ENCODE measurements at regions not wholly inside any gene's neighbourhood (a gene's known extent, or its start where the extent isn't known, plus 50 kb on each side); places are given as distances from the start of the nearest gene placed in this dataset.

DNA sequence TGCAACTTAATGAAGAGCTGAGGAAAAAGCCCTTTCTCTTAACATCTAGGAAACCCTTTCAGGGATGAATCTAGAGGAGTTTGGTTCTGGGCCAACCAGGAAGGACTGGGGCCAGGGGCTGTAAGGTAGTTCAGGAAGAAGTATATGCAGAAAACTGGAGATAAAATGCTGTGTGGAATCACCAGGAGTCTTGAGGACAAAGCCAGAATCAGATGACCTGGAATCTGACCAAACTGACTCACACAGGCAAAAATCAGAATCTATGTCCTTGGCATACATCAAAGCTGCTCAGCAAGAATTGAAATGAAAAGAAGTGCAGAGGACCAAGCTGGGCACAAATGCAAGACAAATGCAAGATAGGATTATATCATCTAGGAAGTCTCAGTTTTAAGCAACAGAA lies 59.4 kb upstream of the ATP2C1 start:
- no peaks in the 10 kb centered on the region for H3K27me3 Mint-ChIP-seq (ENCODE audit: low read depth)
- TF ChIP-seq NR2C2 (CRISPR knock-in tag; IDR thresholded peaks at IDR 0.05) (no peak), ZNF423 (CRISPR knock-in tag; IDR thresholded peaks at IDR 0.05) (no peak)
- TF ChIP-seq, protein P1, sequence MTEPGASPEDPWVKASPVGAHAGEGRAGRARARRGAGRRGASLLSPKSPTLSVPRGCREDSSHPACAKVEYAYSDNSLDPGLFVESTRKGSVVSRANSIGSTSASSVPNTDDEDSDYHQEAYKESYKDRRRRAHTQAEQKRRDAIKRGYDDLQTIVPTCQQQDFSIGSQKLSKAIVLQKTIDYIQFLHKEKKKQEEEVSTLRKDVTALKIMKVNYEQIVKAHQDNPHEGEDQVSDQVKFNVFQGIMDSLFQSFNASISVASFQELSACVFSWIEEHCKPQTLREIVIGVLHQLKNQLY (CRISPR knock-in tag; IDR thresholded peaks at IDR 0.05): no peak
- TF ChIP-seq, protein P2, sequence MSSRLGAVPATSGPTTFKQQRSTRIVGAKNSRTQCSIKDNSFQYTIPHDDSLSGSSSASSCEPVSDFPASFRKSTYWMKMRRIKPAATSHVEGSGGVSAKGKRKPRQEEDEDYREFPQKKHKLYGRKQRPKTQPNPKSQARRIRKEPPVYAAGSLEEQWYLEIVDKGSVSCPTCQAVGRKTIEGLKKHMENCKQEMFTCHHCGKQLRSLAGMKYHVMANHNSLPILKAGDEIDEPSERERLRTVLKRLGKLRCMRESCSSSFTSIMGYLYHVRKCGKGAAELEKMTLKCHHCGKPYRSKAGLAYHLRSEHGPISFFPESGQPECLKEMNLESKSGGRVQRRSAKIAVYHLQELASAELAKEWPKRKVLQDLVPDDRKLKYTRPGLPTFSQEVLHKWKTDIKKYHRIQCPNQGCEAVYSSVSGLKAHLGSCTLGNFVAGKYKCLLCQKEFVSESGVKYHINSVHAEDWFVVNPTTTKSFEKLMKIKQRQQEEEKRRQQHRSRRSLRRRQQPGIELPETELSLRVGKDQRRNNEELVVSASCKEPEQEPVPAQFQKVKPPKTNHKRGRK (CRISPR knock-in tag; IDR thresholded peaks at IDR 0.05; ENCODE audit: borderline replicate concordance): no peak
- TF ChIP-seq, protein P3, sequence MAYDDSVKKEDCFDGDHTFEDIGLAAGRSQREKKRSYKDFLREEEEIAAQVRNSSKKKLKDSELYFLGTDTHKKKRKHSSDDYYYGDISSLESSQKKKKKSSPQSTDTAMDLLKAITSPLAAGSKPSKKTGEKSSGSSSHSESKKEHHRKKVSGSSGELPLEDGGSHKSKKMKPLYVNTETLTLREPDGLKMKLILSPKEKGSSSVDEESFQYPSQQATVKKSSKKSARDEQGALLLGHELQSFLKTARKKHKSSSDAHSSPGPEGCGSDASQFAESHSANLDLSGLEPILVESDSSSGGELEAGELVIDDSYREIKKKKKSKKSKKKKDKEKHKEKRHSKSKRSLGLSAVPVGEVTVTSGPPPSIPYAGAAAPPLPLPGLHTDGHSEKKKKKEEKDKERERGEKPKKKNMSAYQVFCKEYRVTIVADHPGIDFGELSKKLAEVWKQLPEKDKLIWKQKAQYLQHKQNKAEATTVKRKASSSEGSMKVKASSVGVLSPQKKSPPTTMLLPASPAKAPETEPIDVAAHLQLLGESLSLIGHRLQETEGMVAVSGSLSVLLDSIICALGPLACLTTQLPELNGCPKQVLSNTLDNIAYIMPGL (CRISPR knock-in tag; IDR thresholded peaks at IDR 0.05): no peak
- TF ChIP-seq, protein P4, sequence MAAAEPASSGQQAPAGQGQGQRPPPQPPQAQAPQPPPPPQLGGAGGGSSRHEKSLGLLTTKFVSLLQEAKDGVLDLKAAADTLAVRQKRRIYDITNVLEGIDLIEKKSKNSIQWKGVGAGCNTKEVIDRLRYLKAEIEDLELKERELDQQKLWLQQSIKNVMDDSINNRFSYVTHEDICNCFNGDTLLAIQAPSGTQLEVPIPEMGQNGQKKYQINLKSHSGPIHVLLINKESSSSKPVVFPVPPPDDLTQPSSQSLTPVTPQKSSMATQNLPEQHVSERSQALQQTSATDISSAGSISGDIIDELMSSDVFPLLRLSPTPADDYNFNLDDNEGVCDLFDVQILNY (CRISPR knock-in tag; IDR thresholded peaks at IDR 0.05): no peak
- DNase-seq (ENCODE audit: low spot score) (no peak), ATAC-seq (no peak)
- peaks cover 58% of the 10 kb centered on the region for H3K4me1 Mint-ChIP-seq
- CTCF ChIA-PET: no interaction called here
- H3K9me3 Mint-ChIP-seq: no peaks in the 10 kb centered on the region
- no peak overlapping the region for H3K27ac Mint-ChIP-seq
- no peak overlapping the region for H3K4me3 Mint-ChIP-seq
- no peaks in the 10 kb centered on the region for H3K36me3 Mint-ChIP-seq
- POLR2A ChIA-PET: no interaction called here

DNA sequence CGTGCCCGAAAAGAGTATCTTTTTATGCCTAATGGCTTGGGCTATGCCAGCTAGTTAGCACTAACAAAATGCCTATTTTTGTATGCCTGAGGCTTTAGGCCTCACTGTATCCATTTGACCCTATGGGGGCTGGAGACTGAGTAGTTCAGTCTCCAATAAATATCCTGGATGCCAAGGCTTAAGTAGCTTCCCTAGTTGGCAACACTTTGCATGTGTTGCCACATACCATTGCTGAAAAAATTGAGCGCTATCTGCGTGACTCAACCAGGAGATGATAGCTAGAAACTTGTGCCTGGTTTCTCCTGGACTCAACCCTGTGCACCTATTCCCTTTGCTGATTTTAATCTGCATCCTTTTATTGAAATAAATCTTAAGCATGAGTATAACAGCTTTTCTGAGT lies 58.4 kb upstream of the ATP2C1 start:
- ATAC-seq: no peak
- no peaks in the 10 kb centered on the region for H3K9me3 Mint-ChIP-seq
- H3K27me3 Mint-ChIP-seq (ENCODE audit: low read depth): no peaks in the 10 kb centered on the region
- H3K27ac Mint-ChIP-seq: no peak overlapping the region
- ChIA-PET POLR2A (no interaction called here), CTCF (no interaction called here)
- no peaks in the 10 kb centered on the region for H3K36me3 Mint-ChIP-seq
- no peak overlapping the region for H3K4me3 Mint-ChIP-seq
- TF ChIP-seq, protein P5, sequence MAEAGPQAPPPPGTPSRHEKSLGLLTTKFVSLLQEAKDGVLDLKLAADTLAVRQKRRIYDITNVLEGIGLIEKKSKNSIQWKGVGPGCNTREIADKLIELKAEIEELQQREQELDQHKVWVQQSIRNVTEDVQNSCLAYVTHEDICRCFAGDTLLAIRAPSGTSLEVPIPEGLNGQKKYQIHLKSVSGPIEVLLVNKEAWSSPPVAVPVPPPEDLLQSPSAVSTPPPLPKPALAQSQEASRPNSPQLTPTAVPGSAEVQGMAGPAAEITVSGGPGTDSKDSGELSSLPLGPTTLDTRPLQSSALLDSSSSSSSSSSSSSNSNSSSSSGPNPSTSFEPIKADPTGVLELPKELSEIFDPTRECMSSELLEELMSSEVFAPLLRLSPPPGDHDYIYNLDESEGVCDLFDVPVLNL (CRISPR knock-in tag; IDR thresholded peaks at IDR 0.05; ENCODE audit: borderline replicate concordance, low read depth): no peak
- TF ChIP-seq, protein P6, sequence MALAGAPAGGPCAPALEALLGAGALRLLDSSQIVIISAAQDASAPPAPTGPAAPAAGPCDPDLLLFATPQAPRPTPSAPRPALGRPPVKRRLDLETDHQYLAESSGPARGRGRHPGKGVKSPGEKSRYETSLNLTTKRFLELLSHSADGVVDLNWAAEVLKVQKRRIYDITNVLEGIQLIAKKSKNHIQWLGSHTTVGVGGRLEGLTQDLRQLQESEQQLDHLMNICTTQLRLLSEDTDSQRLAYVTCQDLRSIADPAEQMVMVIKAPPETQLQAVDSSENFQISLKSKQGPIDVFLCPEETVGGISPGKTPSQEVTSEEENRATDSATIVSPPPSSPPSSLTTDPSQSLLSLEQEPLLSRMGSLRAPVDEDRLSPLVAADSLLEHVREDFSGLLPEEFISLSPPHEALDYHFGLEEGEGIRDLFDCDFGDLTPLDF (CRISPR knock-in tag; IDR thresholded peaks at IDR 0.05): no peak
- TF ChIP-seq, protein P1 (CRISPR knock-in tag; IDR thresholded peaks at IDR 0.05): no peak
- TF ChIP-seq GRHL2 (CRISPR knock-in tag; IDR thresholded peaks at IDR 0.05; ENCODE audit: insufficient replicate concordance, severe bottlenecking): no peak
- no peak for TF ChIP-seq SMAD3 (CRISPR knock-in tag; IDR thresholded peaks at IDR 0.05; ENCODE audit: borderline replicate concordance)
- no peak for TF ChIP-seq ZNF396 (CRISPR knock-in tag; IDR thresholded peaks at IDR 0.05; ENCODE audit: borderline replicate concordance)
- no peak for TF ChIP-seq KAT7 (CRISPR knock-in tag; IDR thresholded peaks at IDR 0.05; ENCODE audit: borderline replicate concordance)
- TF ChIP-seq TEAD1 (CRISPR knock-in tag; IDR thresholded peaks at IDR 0.05): no peak
- TF ChIP-seq, protein P7, sequence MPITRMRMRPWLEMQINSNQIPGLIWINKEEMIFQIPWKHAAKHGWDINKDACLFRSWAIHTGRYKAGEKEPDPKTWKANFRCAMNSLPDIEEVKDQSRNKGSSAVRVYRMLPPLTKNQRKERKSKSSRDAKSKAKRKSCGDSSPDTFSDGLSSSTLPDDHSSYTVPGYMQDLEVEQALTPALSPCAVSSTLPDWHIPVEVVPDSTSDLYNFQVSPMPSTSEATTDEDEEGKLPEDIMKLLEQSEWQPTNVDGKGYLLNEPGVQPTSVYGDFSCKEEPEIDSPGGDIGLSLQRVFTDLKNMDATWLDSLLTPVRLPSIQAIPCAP (CRISPR knock-in tag; IDR thresholded peaks at IDR 0.05): no peak
- no peak for TF ChIP-seq NR3C1 (CRISPR knock-in tag; conservative IDR thresholded peaks at IDR 0.05; ENCODE audit: low read depth)
- no peak for TF ChIP-seq OVOL2 (CRISPR knock-in tag; IDR thresholded peaks at IDR 0.05; ENCODE audit: borderline replicate concordance)
- peaks cover 58% of the 10 kb centered on the region for H3K4me1 Mint-ChIP-seq
- no peak for DNase-seq (ENCODE audit: low spot score)

Measured in WTC11 (cell line).